AG04449 (cell line): ENCODE measurements at regions not wholly inside any gene's neighbourhood (a gene's known extent, or its start where the extent isn't known, plus 50 kb on each side); places are given as distances from the start of the nearest gene placed in this dataset.
"Not testable (repeated sequence)": the region's sequence is repeated elsewhere in the genome, so short reads cannot be mapped to it uniquely, and the experiment has no call there.

Experiments
- CTCF ChIA-PET: fragments of 350-600 bp; formaldehyde crosslinking; extraction: SDS; loops from one replicate; lab custom pipeline; 2021; ENCODE audit warnings: antibody characterized with exemption; lab: Yijun Ruan, JAX
- POLR2A ChIA-PET: fragments of 400-600, 350-600 bp; formaldehyde crosslinking; extraction: SDS; loops from one replicate; lab custom pipeline; 2020; ENCODE audit warnings: antibody characterized with exemption, inconsistent platforms; lab: Yijun Ruan, JAX
- DNase-seq: peaks from one replicate; pipeline ENCODE4 v3.0.0-alpha.2; 2010; ENCODE audit warnings: low read depth, low spot score
- H3K4me3 ChIP-seq: 2 replicates; pipeline ENCODE4 v1.5.1; 2011; ENCODE audit warnings: low read depth, mild to moderate bottlenecking, control low read depth, low read length
- TF ChIP-seq, protein P1 (sequence below): IDR thresholded peaks from one replicate; pipeline ENCODE4 v1.5.1; 2011; ENCODE audit warnings: mild to moderate bottlenecking, moderate library complexity, low read length, control low read depth, inconsistent platforms; ENCODE audit not compliant: insufficient read depth; ENCODE audit errors: missing control alignments

DNA sequence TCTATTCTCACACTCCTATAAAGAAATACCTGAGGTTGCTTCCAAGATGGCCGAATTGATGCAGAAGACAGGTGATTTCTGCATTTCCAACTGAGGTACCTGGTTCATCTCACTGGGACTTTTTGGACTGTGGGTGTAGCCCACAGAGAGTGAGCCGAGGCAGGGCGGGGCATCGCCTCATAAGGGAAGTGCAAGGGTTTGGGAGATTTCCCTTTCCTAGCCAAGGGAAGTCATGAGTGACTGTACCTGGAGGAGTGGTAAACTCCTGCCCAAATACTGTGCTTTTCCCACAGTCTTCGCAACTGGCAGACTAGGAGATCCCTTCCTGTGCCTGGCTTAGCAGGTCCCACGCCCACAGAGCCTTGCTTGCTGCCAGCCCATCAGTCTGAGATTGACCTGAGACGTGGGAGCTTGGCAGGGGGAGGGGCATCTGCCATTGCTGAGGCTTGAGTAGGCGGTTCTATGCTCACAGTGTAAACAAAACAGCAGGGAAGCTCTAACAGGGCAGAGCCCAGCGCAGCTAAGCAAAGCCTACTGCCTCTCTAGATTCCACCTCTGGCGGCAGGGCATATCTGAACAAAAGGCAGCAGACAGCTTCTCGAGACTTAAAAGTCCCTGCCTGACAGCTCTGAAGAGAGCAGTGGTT, 152.2 kb downstream of the ARL4A start:
- CTCF ChIA-PET: no interaction called here
- POLR2A ChIA-PET: no interaction called here
- no peak overlapping the region for H3K4me3 ChIP-seq
- TF ChIP-seq, protein P1, sequence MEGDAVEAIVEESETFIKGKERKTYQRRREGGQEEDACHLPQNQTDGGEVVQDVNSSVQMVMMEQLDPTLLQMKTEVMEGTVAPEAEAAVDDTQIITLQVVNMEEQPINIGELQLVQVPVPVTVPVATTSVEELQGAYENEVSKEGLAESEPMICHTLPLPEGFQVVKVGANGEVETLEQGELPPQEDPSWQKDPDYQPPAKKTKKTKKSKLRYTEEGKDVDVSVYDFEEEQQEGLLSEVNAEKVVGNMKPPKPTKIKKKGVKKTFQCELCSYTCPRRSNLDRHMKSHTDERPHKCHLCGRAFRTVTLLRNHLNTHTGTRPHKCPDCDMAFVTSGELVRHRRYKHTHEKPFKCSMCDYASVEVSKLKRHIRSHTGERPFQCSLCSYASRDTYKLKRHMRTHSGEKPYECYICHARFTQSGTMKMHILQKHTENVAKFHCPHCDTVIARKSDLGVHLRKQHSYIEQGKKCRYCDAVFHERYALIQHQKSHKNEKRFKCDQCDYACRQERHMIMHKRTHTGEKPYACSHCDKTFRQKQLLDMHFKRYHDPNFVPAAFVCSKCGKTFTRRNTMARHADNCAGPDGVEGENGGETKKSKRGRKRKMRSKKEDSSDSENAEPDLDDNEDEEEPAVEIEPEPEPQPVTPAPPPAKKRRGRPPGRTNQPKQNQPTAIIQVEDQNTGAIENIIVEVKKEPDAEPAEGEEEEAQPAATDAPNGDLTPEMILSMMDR: no peak
- DNase-seq: no peak

DNA sequence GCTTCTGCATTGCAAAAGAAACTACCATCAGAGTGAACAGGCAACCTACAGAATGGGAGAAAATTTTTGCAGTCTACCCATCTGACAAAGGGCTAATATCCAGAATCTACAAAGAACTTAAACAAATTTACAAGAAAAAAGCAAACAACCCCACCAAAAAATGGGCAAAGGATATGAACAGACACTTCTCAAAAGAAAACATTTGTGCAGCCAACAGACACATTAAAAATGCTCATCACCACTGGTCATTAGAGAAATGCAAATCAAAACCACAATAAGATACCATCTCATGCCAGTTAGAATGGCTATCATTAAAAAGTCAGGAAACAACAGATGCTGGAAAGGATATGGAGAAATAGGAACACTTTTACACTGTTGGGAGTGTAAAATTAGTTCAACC, 157.3 kb downstream of the ARL4A start:
- H3K4me3 ChIP-seq, CTCF ChIA-PET, DNase-seq, POLR2A ChIA-PET: not testable (repeated sequence)

DNA sequence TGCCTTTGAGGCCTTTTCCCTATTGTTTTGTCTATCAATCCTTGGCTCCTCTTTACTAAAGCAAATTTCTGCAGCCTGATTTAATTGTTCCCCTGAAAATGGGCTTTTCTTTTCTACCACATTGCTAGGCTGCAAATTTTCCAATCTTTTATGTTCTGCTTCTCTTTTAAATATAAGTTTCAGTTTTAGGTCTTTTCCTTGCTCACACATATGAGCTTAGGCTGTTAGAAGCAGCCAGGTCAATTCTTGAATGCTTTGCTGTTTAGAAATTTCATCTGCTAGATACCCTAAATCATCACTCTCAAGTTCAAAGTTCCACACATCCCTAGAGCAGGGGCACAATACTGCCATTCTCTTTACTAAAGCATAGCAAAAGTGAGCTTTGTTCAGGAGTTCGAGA, 159.6 kb downstream of the ARL4A start:
- H3K4me3 ChIP-seq: no peak overlapping the region
- DNase-seq: no peak
- TF ChIP-seq, protein P1: no peak
- CTCF ChIA-PET: no interaction called here
- POLR2A ChIA-PET: no interaction called here

DNA sequence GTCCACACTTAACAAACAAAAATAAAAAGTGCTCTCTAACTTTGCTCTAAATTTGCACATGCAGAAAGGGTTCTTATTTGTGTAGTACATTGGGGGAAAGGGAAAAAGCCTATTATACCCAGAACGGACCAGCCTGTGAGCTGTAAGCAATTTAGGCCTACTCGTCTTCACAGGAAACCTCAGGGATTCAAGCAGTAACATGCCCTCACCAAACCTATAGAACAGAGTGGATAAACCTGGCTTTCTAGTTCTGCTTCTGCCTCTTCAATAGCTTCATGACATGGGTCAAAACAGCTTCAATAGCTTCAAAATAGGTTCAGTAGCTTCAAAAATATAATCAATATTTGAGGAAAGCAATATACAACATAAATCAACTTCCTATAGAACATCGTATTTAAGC, 163.7 kb downstream of the ARL4A start:
- ChIA-PET POLR2A (no interaction called here), CTCF (no interaction called here)
- TF ChIP-seq, protein P1: no peak
- H3K4me3 ChIP-seq: no peak overlapping the region
- DNase-seq: no peak

DNA sequence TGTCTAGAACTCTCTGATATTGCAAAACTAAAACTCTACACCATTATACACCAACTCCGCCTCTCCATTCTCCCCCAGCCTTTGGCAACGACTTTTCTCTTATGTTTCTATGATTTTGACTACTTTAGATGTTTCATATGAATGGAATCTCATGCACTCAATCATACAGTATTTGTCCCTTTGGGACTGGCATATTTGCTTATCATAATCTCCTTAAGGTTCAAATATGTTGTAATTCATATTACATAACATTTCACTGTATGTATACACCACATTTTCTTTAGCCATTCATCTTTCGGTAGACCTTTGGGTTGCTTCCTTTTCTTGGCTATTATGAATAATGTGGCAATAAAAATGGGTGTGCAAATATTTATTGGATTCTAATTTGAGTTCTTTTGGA, 164.4 kb downstream of the ARL4A start:
- DNase-seq: no peak
- no peak overlapping the region for H3K4me3 ChIP-seq
- POLR2A ChIA-PET: no interaction called here
- CTCF ChIA-PET: no interaction called here
- TF ChIP-seq, protein P1: no peak

DNA sequence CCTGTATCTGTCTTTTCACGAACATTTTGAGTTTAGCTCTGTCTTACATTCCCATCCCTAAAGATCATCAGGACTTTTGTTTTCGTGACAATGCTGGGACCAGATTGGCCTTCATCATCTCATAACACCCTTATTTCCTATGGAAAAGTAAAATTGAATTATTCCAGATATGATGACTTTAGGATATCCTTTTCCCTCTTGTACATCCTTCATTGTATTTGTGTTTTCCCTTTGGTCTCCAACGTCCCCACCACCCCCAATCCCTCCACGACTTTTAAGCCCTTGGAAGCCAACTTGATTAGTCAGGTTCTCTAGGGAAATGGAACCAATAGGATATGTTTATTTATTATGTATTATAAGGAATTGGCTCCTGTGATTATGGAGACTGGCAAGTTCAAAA, 167.6 kb downstream of the ARL4A start:
- ChIA-PET CTCF (no interaction called here), POLR2A (no interaction called here)
- no peak for DNase-seq
- TF ChIP-seq, protein P1: no peak
- H3K4me3 ChIP-seq: no peak overlapping the region

DNA sequence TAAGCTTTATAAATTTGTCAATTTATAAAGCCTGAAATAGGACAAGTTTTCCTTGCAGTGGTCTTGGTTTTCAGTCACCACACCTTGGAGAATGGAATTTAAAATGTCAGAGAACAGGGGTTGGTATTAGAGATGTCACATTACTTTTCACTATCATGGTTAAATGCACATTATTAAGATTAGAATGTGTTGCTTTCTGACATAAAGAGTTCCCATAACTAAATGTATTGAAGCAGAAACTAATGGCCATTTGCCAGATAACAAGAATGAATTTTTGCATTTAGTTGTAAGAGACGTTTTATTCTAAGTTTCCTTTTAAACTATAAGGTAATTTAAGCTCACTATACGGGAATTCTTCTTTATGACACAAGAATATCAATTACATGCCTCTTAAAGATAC, 172.3 kb downstream of the ARL4A start:
- ChIA-PET CTCF (no interaction called here), POLR2A (no interaction called here)
- H3K4me3 ChIP-seq: no peak overlapping the region
- TF ChIP-seq, protein P1: no peak
- no peak for DNase-seq
